NCI-H2107 (cell line): ENCODE measurements at regions not wholly inside any gene's neighbourhood (a gene's known extent, or its start where the extent isn't known, plus 50 kb on each side); places are given as distances from the start of the nearest gene placed in this dataset.

Experiments used
- DNase-seq: peaks from one replicate; lab custom pipeline; 2025; lab: John Stamatoyannopoulos, UW

DNA sequence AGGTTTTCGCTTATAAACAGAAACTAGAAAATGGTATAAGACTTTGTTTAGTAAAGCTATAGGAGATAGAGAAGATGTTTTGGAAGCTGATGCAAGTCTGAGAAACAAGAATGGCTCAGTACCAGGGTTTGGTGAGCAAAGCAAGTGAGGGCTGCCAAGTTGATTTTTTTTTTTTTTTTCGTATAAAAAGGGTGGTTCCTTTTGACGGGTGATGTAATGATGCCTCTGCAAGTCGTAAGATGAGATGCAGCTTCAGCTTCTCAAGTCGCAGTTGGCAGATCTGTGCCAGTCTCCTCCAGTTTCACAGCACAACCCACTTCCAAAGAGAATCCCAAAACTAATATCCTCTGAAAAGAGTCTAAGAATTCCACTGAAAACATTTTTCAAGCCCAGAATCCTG is 252.8 kb upstream of the CDH4 start:
- no peak for DNase-seq

DNA sequence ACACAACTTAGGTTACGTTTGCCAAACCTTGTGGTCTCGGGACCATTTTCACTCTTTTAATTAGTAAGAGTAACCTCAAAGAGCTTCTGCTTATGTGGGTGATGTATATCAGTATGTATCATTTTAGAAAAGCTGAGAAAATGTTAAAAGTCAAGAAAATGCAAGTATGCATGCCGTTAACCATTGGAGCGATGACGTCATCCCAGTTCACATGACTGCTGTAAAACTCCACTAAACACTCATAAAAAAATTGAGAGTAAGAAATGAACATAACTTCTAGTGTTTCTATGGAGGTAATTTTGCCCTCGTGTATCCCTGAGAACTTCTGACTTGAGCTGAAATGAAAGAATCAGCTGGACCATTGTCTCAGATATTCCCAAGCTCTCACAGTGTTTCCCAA is 250.0 kb upstream of the CDH4 start:
- no peak for DNase-seq

DNA sequence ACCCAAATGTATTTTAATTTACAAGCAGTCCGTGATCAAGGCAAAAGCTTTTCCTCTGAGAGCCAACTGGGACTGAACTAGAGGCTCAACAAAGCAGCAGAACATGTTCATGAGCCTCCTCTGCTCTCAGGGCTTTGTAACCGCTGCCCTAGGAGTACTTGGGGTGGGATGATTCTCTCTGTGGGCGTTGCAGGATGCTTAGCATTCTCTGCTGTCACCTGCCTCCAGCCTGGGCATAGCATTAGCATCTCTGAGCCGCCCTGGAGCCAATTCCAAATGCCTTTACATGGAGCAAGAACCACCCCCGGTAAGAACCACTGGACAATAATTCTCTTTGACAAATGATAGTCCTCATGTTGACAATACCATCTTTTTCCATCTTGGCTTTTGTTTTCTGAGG is 237.6 kb upstream of the CDH4 start:
- no peak for DNase-seq

DNA sequence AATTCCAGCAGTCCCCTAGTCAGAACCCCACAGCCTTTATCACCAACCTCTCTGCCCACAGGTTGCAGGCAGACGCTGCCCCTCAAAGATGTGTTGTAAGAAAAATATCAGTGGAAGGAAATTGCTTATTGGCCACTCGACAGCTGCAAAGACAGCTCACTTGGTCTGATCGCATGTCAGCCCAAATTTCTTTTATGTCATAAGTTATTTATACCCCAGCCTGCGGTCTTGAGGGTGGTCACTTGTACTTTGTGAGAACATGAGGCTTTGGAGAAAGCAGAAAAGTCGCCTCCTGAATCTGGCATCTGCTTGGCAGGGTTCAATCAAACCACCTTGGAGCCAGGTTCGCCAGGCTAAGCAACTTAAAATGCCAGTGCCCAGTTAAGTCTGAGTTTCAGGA is 236.5 kb upstream of the CDH4 start:
- DNase-seq = no peak

DNA sequence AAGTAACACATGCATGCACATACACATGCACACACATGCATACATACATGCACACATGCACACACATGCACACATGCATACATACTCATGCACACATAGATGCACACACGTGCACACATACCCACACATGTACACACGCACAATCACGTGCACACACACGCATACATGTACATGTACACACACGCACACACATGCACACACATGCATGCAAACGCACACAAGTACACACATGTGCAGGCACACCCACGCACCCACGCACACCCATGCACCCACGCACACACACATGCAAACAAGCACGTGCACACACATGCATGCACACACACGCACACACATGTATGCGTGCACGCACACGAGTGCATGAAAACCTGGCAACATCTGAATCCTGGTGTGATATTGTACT is 232.7 kb upstream of the CDH4 start:
- no peak for DNase-seq

DNA sequence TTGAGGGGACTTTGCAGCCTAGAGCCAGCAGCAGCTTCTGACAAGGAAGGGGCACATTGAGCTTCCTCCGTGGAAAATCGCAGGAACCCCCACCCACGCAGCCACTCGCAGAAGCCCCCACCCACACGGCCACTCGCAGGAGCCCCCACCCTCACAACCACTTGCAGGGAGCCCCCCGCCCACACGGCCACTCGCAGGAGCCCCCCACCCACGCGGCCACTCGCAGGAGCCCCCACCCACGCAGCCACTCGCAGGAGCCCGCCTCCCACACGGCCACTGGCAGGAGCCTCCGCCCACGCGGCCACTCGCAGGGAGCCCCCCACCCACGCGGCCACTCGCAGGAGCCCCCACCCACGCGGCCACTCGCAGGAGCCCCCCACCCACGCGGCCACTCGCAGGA is 228.4 kb upstream of the CDH4 start:
- no peak for DNase-seq

DNA sequence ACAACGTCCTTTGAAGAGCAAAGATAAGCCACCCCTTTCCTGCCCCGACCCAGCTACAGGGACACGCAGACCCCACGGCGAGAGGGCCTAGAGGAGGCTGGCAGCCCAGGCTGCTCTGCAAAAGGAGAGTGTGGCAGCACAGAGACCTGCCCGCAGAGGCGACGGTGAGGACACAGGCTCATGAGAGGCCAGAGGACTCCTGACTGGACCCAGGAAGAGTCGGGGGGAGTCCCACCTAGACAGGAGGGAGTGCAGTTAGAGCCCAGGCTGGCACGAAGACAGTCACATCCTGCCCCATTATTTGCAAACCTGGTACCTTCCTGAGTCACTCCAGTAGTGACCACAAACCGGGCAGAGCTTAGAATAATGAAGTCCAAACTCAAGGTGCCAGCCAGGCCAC is 227.7 kb upstream of the CDH4 start:
- no peak for DNase-seq

DNA sequence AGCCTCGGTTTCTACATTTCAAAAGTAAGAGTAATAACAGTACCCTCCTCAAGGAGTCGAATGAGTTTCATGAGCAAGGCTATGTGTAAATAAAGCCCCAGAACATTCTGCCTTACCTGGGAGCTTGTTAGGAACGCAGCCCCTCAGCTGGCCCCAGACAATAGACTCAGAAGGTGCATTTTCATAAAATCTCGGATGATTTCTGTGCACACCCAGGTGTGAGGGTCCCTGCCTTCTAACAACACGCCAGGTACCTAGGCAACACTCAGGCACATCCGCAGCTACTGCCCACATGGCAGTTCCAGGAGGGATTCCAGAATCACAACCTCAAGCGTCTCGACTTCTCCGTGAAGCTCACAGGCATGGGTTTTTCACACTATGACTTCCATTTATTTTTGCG is 226.5 kb upstream of the CDH4 start:
- DNase-seq = no peak

DNA sequence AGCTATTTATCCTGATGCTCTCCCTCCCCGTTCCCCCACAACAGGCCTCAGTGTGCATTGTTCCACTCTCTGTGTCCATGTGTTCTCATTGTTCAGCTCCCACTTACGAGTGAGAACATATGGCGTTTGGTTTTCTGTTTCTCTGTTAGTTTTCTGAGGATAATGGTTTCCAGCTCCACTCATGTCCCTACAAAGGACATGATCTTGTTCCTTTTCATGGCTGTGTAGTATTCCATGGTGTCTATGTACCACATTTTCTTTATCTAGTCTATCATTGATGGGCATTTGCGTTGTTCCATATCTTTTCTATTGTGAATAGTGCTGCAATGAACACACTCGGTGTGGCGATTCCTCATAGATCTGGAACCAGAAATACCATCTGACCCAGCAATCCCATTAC is 225.9 kb upstream of the CDH4 start:
- no peak for DNase-seq

DNA sequence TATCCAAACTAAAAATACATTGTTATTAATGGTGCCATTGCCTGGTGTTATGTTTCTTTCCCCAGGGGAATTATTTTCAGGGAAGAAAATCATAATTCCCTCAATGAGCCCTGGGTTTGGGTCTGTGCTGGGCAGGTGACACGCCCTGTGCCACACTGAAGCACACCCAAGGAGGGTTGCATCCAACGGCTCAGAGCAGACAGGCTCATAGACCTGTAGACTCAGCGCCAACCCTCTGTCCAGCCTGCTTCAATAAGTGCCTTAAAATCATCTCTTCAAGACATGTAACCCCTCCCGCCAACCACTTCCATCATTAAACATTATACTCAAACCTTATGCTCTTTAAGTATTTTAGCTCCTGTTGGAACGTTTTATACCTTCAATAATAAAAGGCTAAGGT is 225.3 kb upstream of the CDH4 start:
- DNase-seq = no peak

DNA sequence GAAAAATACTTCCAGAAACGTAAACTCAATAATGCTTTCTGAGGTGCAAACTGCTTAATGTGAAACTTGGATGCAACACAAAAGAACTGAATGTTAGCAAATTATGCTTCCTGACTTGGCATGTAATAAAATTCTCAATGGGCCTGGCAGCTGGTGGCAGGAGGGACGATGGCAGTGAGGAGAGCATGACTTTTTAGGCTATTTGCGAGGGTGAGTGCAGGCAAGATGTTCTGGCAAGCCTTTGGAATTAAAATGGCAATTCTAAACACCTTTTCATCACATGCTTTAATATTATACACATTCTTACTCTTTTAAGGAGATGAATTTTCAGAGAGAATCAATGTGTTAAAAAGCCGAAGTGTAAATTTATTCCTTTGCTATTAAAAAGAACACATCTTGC is 224.8 kb upstream of the CDH4 start:
- no peak for DNase-seq

DNA sequence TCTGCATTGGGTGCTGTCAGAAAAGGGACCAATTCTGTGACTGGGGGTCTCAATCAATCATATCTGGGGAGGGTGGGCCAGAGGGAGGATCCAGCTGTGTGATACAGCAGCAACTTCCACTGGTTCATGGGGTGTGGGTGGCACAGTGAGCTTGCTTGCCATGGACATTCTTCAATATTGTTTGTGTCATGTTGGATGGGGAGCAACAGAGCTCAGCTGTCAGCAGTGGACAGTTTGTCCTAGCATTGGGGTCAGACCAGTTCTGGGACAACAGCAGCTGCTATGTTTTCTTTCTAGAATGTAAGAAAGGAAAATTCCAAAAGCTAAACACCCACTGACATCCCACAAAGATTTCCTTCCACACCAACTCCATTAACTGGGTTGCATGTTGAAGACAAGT is 221.9 kb upstream of the CDH4 start:
- DNase-seq = no peak

DNA sequence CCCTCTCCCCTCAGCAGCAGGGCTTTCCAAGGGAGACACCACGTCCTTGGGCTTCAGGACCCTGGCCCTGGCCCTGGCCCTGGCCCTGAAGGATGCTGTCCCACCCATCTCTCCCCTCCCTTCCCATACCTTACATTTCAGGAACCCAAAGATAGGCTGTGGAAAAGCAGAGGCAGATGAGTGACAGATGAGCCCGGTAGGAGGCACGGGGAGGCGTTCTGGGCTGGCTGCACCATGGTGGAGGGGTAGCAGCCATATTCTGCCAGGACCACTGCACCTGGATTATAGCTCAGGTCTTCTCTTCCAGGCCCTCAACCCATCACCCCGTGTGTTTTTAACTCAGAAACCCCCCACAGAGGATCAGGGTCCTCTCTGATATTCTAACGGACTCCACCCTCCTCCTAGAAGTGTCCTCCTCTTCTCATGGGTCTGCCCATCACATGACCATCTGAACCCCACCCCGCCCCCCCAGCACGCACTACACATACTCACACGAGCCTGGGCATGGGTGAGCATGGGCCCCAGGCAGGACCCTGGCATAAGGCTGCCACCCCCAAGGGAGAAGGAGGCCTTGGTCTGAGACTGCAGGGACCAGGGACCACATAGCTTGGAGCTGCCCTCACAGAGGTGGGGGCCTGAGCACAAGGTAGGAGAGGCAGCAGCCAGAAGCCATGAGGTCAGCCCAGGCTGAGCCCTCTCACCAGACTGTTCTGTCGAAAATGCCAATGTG is 220.8 kb upstream of the CDH4 start:
- DNase-seq = no peak

DNA sequence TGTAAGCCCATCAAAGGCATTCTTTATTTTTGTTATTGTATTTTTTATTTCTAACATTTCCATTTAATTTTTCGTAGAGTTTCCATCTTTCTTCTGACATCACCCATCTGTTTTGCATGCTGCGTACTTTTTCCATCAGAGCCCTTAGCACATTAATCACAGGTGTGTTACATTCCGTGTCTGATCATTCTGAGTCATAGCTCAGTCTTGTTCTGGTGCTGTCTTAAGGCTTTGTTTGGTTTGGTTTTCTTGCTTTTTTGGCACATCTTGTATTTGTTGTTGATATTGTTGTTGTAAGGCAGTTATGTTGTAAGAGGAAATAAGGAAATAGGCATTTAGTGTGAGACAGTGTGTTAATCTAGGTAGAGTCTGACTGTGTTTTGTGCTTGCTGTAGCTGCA is 214.6 kb upstream of the CDH4 start:
- no peak for DNase-seq

DNA sequence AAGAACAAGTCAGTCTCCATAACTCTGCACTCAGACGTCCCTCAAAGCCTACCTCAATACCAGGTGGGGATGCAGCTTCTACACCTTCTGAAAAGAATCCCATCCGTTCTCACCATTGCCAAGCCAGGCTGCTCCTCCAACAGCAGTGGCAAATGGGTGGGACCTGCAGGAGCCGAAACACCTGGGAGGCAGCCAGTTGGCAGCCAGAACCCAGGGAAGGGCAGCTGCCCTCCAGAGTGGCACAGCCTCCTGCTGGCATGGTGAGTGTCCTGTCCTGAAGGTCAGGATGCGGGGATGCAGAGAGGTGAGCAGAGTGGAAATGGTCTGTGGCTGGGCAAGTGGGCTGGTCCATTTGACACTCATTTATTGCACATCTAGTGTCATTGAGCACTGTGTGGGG is 210.6 kb upstream of the CDH4 start:
- DNase-seq = no peak

DNA sequence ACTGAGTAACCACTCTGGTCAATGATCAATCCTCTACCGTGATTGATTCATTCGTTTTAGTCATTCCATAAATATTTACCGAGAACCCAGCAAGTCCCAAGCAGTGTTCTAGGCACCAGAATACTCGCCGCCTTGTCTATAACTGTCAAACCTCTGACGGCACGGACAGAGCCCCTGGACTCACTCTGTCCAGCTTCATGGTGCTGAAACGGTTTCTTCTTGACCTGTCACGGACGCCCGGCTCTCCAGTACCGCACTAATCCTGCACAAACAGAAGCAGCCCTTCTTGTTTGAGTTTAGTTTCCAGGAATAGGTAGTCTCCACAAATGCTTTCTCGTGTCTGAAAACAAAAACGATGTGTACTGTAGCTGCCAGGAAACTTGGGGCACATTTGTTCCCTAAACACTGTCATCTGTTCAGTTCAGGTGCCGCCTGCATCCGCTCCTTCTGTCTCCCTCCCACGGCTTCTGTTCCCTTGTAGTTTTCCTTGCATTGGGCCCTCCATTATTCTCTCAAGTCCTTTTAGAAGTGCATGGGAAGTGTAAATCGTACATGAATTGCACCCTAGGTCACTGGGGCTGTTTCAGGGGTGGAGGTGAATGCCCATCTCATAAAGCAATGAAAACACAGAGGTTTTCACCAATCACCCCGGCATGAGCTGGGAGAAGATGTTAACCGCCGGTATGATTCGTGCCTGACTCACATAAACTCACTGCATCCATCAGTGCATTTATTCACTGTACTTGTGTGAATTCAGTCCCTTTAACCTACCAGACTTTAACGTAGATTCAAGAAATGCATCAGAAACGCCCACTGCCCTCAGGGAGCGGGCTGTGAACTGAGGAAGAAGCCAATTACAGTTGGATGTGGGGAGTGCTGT is 209.3 kb upstream of the CDH4 start:
- no peak for DNase-seq

DNA sequence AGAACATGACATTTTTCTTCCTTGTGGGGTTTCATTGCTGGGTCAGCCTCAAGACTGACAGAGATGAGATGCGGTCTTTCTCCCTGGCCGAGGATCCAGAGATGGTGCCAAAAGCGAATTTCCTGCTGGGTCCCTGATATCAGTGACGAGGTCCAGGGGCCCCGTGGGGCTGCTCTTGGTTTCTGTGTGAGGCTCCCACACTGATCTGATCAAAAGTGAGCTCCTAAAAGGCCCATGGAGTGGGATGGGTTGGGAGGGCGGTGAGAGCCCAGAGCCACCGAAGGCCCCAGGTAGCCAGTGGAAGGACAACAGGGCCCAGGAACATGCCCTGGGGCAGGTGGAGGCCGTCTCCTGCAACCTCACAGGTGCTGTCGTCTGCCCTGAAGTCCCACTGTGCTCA is 208.4 kb upstream of the CDH4 start:
- no peak for DNase-seq

DNA sequence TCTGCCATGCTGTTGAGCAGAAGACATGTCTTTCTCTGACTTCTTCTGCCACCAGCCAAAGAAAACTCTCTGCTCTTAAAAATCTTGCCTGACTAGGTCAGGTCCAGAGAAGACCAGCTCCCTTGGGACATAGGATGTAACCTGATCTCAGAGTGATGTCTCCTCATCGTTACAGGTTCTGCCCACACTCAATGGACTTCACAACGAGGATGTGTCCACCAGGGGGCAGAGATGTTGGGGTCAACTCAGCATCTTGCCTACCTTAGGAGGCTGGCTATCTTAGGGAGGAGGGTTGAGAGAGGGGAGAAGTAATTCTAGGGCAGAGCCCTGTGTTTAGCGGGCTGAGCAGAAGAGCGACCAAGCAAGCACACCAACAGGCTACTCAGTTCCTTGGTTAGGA is 207.6 kb upstream of the CDH4 start:
- no peak for DNase-seq

DNA sequence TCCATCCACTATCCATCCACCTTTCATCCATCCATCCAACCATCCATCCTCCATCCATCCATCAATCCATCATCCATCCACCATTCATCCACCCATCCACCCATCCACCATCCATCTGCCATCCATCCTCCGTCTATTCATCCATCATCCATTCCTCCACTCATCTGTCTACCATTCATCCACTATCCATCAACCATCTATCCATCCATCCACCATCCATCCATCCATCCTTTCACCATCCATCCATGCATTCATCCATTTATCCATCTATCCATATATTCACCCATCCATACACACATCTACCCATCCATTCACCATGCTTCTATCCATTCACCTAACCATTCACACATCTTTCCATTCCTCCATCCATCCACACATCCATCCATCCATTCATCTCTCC is 207.0 kb upstream of the CDH4 start:
- DNase-seq = no peak

DNA sequence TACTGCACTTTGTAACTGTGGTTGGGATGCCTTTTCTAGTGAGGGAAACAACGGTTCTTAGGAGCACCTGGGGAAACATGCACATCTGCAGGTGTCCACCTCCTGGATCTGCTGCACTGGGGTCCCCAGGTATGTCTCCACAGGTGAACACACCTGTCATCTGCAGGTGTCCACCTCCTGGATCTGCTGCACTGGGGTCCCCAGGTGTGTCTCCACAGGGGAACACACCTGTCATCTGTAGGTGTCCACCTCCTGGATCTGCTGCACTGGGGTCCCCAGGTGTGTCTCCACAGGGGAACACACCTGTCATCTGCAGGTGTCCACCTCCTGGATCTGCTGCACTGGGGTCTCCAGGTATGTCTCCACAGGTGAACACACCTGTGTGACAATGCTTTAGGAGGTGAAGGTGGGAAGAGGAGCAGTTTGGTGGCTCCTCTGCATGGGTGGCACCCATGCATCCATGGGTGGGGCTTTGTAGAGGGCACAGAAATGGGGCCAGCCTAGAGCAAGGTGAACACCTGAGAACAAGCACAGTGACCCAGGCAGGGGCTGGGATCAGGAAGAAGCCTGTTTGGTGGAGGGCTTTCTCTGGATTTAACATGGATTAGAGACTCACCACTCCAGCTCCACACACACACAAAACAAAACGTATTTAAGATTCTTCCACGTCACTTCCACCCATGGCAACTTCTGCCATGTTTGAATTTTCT is 206.0 kb upstream of the CDH4 start:
- no peak for DNase-seq

DNA sequence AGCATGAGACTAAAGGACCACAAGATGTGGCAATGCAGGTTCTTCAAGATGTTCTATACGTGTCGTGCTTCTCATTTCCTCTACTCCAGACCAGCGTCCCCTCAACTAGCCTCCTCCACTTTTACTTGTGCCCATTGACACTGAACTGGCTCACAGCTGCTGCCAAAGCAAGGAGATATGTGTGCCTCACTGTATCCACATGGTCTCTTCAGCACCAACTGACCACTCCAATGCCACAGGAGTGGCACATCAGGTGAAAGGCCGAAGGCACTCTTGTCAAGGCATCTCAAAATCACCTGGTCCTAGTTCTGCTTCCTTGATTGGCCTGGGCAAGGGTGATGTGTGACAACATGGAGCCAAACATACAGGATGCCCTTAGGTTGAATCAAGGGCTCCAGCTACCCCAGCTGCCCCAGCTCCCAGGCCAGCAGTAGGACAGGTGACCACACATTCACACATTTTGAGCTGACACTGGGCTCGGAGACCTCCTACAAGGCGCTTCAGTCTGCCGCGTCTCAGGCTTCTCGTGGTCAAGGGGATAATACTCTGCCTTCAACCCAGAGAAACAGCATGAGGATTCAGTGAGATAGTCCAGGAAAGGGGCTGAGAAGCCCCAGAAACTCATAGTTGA is 205.2 kb upstream of the CDH4 start:
- no peak for DNase-seq

DNA sequence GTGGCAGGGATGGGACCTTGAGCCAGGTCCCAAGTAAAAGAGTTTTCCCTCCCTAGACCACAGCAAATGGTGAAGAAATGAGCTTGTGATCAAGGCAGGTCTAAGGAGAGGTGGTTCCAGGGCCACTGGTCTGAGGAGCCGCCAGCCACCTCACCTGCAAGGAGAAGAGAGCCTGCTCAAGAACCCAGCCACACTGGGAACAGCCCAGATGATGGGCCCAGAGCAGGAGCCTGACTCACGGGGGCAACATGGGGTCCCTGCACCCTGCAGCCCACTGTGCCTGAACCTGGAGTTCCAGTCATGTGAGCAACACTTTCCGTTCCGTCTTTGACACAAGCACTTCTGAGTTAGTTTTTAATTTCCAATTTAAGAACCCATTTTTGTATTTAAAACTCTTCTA is 204.5 kb upstream of the CDH4 start:
- no peak for DNase-seq

DNA sequence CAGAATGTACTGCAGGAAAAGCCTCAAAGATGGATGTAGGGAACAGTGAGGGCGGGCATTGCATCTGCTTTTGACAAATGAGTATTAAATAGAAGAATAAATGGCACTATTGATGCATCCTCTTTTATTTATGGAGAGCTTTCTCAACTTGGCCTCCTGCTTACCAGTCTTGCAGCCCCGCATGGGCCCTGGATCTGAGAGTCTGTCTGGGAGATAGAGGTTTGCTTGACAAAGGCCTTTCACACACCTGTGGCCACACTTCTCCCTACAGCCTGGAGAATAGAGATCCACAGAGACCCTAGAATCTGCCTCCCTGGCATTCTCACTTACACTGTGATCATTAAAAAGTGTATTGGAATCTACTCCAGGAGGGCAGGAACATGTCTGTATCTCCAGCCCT is 203.8 kb upstream of the CDH4 start:
- DNase-seq = no peak
